A549 (cell line): ENCODE measurements at regions not wholly inside any gene's neighbourhood (a gene's known extent, or its start where the extent isn't known, plus 50 kb on each side); places are given as distances from the start of the nearest gene placed in this dataset.

ENCODE experiments used
- CBX2 ChIP-seq: fragments of 200-600 bp; sonication (generic); IDR thresholded peaks from 2 replicates; pipeline ENCODE4 v1.6.1; 2016; ENCODE audit warnings: low read depth, mild to moderate bottlenecking, borderline replicate concordance
- CHD4 ChIP-seq: fragments of 200-600 bp; sonication (generic); IDR thresholded peaks from 2 replicates; pipeline ENCODE4 v1.6.1; 2016; ENCODE audit warnings: antibody characterized with exemption, mild to moderate bottlenecking, borderline replicate concordance
- KDM1A ChIP-seq: fragments of 200-600 bp; sonication (generic); IDR thresholded peaks from 2 replicates; pipeline ENCODE4 v1.6.1; 2016; ENCODE audit warnings: low read depth, mild to moderate bottlenecking
- MAZ ChIP-seq: fragments of 150-350 bp; IDR thresholded peaks from 2 replicates; pipeline ENCODE4 v1.6.1; 2014; ENCODE audit warnings: antibody characterized with exemption, low read depth, low read length, borderline replicate concordance
- NR3C1 ChIP-seq: fragments of >200 bp; sonication (Bioruptor Twin); formaldehyde crosslinking; IDR thresholded peaks from 3 replicates; pipeline ENCODE4 v1.6.1; 2017
- RAD21 ChIP-seq, 2 experiments: fragments of >200 bp in 1 of 2; sonication (Bioruptor Twin) in 1 of 2; formaldehyde crosslinking in 1 of 2; IDR thresholded peaks in 1 of 2; conservative IDR thresholded peaks in 1 of 2; 2 replicates in 1 of 2; 3 replicates in 1 of 2; pipeline ENCODE4 v1.6.1; 2012 to 2018; ENCODE audit warnings: inconsistent platforms in 1 of 2
- TF ChIP-seq, protein P1 (sequence below): fragments of >200 bp; sonication (Bioruptor Twin); formaldehyde crosslinking; IDR thresholded peaks from 3 replicates; pipeline ENCODE4 v1.5.1; 2016

DNA sequence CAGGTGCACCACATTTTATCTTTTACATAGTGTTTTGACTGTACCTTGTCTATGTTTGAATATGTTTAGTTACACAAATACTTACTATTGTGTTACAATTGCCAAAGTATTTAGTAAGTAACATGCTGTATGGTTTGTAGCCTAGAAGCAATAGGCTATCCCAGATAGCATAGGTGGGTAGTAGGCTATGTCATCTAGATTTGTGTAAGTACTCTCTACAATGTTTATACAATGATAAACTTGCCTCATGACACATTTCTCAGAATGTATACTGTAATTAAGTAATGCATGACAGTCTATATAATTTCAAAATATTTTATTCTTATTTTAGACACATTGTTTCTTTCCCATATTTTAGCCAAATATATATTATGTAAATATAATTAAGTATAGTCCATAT, 836.8 kb upstream of the CDH9 start:
- TF ChIP-seq, protein P1, sequence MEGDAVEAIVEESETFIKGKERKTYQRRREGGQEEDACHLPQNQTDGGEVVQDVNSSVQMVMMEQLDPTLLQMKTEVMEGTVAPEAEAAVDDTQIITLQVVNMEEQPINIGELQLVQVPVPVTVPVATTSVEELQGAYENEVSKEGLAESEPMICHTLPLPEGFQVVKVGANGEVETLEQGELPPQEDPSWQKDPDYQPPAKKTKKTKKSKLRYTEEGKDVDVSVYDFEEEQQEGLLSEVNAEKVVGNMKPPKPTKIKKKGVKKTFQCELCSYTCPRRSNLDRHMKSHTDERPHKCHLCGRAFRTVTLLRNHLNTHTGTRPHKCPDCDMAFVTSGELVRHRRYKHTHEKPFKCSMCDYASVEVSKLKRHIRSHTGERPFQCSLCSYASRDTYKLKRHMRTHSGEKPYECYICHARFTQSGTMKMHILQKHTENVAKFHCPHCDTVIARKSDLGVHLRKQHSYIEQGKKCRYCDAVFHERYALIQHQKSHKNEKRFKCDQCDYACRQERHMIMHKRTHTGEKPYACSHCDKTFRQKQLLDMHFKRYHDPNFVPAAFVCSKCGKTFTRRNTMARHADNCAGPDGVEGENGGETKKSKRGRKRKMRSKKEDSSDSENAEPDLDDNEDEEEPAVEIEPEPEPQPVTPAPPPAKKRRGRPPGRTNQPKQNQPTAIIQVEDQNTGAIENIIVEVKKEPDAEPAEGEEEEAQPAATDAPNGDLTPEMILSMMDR = no peak
- TF ChIP-seq CBX2 = no peak
- TF ChIP-seq NR3C1 = no peak
- TF ChIP-seq CHD4 = no peak
- TF ChIP-seq RAD21 (conservative IDR thresholded peaks at IDR 0.05 in 1 of 2, IDR thresholded peaks at IDR 0.05 in 1 of 2) = no peak
- TF ChIP-seq MAZ = no peak
- no peak for TF ChIP-seq KDM1A
